ENCODE measurements at regions not wholly inside any gene's neighbourhood (a gene's known extent, or its start where the extent isn't known, plus 50 kb on each side); places are given as distances from the start of the nearest gene placed in this dataset.
"Not testable (repeated sequence)": the region's sequence is repeated elsewhere in the genome, so short reads cannot be mapped to it uniquely, and the experiment has no call there.

DNA sequence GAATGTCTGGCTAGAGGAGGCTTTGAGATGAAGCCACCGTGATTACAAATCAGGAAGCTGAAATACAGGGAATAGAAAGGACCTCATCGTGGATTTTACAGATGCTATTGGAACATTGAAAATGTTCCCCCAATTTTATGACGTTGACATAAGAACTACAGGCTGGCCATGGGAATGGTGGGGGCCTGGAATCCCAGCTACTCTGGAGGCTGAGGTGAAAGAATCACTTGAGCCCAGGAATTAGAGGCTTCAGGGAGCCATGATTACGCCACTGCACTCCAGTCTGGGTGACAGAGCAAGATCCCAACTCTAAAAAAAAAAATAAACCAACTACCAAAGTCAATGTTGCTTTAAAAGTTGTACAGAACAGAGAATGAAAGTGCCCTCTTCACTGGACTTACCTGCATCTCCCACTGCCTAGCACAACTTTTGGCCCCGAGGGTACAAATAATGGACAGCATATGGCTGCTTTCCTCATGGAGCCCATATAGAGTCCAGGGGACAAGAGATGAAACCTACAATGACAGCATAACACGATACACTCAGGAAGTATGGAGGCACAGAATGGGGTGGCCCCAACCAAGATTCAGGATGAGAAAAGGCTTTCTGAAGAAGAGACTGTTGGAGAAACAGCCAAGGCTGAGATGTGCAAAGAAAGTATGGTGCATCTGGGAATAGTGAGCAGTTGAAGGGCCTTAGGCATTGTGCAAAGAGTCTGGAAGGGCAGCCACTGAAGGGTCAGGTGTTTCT lies 254.8 kb downstream of the MYCN start:
- DNase-seq = no peak

DNA sequence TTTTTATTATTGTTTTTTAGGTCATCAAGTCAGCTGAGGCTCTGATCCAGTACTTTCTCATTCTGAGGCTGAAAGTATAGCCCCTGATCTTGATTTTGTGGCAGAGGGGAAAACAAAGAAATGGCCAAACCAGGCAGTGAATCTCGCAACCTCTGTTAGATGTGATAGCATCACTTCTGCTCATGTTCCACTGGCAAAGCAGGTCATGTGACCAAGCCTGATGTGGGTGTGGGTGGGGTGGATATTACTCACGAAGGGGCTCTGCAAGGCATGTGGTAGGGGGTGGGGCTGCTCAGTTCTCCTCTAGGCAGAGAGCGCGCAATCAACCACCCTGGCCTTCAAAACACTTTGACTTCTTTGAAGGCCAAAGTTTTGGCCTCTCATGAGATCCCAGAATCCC lies 254.2 kb downstream of the MYCN start:
- no peak for DNase-seq

DNA sequence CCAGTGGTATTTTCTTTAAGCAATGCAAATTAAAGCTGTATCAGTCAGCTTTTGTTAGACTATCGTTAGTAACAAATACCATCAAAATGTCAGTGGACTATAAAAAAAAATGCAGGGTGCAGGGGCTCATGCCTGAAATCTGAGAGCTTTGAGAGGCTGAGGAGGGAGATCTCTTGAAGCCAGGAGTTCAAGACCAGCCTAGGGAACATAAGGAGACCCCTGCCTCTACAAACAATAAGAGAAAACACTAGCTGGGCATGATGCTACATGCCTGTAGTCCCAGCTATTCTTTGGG lies 253.7 kb downstream of the MYCN start:
- DNase-seq = no peak

DNA sequence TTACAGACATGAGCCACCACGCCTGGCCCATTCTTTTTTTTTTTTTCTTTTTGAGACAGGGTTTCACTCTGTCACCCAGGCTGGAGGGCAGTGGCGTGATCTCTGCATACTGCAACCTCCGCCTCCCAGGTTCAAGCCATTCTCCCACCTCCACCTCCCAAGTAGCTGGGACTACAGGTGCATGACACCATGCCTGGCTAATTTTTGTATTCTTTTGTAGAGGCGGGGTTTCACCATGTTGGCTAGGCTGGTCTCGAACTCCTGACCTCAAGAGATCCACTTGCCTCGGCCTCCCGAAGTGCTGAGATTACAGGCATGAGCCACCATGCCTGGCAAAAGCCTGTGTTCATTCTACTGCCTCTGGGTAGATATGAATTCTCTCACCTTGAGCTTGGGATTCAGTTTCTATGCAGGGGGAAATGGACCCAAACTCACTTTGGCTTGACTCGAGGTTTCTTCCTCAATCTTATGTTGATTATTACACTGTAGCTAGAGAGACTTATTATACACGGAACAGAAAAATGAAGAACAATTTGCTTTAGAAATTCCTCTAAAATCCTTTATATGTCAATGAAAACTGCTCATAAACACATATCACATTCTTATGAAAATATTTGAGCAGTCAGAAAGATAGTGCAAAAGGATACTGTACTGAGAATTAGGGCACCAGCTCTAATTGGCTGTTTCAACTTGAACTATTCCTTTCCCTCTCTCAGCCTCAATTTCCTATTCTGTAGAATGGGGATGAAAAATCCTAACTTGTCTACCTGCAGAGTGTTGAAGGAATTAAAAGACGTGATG lies 252.3 kb downstream of the MYCN start:
- no peak for DNase-seq

DNA sequence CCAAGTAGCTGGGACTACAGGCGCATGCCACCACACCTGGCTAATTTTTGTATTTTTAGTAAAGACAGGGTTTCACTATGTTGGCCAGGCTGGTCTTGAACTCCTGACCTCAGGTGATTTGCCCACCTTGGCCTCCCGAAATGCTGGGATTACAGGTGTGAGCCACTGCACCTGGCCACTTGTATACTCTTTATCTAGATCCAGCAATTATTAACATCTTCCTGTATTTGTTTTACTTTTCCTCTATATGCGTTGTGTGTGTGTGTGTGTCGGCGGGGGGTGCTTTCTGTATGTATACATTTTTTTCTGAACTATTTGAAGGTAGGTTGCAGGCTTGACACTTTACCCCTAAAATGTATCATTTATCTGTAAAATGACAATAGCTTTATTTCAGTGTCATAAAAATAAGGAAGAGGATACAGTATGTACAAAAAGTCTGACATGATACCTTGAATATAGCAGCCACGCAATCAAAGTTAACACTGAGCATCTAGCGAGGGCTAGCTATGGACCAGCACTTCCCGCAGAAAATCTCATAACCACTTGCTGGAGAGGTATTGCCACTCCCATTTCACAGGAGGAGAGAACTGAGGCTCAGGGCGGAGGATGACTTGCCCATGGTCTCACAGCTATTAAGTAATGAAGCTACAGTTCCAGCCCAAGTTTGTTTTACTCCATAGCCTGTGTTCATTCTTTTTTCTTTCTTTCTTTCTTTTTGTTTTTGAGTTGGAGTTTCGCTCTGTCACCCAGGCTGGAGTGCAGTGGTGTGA lies 251.3 kb downstream of the MYCN start:
- no peak for DNase-seq

DNA sequence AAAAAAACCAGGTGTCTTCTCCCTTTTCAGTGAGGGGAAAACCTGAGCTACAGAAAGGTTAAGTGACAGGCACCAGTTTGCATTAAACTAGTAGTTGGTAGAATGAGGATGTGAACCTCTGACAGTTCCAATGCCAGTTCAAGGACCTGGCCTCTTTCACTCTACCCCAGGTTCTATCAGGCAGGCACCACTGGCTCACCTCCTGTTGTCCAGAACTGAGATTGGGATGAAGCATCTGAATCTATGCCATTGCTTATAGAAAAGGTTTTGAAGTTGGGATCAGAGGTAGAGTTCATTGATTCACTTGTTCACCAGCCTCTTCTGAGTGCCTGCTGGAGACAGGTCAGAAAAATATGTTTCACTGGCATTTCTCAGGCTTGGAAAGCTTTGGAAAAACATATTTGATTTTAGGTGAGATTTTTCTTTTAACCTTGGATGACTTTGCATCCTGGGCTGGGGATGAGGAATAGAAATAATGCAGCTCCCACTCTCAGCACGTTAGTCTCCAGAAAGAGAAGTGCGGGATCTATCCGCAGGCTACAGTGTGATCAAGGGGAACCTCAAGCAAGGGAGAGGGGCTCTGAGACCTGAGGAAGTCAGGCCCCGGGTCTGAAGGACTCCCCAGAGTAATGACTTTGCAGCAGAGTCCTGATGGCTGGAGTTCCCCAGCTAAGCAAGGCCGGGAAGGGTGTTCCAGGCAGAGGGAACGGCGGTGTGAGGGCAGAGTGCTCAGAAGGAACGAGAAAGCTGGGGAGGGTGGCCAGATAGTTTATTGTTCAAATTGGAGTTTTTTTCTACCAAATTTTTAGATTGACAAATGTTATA lies 250.3 kb downstream of the MYCN start:
- no peak for DNase-seq

DNA sequence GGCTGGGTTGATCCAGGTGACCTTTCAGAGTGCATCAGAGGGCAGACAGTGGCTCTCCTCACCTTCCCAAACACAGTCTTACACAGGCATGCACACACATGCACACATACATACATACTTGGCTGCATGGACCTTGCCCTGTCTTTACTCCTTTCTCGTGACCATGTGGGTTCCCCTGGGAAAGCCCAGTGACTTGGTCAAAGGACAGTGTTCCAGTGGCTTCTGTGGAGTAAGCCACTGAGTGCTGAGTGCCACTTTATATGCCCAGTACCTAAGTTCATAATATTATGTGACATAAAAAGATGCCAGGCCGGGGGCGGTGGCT lies 249.4 kb downstream of the MYCN start:
- no peak for DNase-seq

DNA sequence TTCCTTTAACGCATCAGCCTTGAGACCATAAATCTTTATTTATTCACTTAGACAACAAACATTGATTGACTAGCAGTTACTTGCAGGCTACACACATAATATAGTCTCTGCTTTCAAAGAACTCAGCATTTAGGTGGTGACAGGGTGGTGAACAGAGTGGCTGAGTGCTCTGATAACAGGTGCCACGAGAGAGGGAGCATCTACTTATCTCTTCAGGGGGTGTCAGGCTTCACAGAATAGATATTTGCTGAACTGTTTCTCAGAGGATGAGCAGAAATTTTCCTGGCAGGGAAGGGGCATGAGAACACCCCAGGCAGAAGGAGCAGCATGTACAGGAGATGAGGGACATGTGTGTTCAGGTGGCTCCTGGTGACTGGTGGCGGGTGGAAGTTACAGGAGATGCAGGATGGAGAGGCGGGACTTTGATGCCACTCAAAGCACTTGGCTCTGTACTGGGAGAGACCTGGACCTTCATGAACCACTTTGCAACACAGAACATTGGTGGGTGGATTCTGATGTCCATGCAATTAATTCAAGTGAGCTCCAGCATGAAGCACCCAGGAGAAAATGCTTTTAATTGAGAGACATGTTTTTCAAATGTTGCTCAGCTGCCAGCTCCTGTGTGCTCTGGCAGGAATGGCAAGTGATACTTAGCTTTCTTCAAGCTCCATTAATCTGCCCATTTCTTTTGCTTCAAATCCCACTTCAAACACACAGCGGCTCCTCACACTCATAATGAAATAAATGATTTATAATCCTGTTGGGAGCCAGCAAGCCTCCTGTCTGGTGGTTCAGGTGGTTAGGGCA lies 248.9 kb downstream of the MYCN start:
- no peak for DNase-seq

DNA sequence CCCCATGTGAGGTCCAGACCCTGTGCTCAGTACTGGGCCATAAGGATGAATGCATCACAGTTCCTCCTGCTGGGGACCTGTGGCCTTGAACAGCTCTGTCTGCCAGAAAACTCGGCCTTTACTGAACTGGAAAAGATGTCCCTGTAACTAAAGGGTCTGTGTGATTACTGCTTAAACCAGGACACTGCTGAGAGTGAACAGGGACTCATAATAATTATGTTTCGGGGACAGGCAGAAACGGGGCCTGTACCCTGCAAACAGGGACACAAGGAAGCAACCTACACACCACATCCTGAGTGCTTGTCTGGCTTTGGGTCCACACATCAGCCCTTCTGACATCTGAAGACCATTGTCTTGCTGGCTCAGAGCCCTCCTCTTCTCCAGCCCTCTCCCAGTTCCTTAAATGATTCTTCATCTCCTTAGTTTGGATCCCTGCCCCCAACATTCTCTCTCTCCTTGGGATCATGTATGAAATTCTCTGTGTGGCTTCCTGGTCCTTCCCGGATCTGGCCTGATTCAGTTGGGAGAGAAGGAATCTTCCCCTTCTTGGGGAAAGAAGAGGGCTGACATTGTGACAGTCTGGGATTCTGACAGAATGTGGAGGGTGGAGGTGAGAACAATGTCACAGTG lies 248.0 kb downstream of the MYCN start:
- DNase-seq = no peak

DNA sequence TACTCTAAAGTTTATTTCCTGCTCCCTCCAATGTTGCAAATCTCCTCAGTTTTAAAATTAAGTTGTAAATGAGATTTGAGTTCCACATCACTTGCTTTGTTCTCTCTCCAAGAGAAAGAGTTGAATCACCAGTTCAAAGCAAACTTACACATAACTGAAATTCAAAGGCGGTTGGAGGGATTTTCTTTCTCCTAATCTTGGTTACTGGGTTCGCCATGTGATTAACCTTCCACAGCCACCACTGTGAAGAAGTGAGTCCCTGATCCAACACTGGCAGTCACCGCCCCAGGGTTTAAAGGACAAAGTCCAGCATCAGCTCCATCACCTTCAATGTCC lies 247.1 kb downstream of the MYCN start:
- DNase-seq = no peak

DNA sequence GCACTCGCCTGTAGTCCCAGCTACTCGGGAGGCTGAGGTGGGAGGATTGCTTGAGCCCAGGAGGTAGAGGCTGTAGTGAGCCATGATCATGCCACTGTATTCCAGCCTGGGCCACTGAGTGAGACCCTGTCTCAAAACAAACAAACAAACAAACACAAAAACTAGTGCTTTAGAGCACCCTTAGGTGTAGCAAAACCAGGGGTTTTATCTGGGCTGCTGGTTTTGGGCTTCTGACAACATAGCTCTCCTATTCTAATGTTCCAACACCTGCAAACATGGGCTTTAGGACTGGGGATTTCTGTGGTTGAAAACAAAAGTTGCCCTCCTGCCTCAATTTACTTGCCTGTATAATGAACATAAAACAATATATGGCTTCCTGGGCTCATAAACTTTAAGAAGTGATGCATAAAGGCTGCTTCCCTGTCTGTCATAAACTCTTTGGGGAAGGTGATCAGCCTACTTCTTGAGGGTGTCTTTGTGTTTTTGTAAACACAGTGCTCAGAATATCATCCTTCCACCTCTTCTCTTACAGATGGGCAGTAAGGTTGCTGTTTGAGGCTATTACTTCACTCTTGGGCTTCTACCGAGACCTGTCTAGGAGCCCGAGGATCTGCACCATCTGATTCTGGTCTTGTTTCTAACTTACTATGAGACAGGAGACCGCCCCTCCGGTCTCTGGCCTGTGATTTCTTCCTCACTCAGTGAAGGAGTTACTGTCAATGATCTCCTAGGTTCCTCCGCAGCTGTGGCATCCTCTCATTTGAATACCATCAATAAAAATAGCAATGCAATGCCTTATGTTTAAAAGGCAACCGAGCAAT lies 246.5 kb downstream of the MYCN start:
- DNase-seq = no peak

DNA sequence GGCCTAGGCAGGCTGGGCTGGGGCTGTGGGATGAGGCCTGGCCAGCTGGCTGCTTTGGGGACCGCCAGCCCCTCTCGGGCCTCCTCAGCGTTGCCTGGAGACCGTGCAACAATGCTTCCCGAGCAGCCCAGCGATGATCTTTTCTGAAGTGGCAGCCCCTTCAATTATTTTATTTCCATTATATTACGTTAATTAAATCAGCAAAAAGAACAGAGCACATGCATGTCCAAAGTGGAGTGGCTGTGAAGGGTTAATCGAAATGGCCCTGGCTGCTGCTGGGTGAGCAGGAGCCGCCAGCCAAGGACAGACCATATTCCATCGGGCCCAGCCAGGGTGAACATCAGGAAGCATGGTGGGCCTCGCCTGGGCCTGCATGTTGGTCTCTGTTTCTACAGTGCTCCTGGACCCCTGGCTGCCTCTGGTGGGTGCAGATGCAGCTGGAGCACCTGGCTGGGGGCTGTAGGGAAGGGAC lies 245.5 kb downstream of the MYCN start:
- no peak for DNase-seq

DNA sequence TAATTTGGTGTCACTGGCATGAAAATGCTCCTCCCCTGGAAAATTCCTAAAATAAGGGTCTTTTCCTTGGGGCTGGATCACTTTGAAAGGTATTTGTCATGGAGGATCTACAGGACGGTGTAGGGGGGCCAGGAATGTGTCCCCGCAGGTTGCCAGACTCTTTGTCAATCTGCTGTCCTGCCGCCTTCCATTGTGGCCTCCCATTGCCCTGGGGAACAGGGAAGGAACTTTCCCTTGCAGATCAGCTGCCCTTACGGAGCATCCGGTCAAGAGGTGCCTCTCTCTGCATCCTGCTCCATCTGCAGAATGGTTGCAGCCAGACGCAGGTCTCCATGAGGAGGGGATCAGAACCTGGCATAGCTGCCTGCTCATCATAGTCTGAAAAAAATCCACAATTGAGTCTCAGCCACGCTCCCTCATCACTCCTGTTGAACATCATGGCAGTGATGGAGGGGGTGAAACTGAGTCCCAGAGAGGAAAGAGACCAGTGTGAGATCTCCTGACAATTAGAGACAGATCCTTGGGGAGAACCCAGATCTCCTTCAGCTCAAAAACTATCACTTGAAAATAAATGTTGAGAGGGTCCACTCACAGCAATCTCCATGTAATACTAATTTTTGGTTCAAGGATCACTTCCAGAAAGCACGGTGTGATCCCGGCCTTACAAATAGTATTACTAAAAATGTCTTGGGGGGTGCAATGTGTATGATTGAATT lies 244.8 kb downstream of the MYCN start:
- no peak for DNase-seq

DNA sequence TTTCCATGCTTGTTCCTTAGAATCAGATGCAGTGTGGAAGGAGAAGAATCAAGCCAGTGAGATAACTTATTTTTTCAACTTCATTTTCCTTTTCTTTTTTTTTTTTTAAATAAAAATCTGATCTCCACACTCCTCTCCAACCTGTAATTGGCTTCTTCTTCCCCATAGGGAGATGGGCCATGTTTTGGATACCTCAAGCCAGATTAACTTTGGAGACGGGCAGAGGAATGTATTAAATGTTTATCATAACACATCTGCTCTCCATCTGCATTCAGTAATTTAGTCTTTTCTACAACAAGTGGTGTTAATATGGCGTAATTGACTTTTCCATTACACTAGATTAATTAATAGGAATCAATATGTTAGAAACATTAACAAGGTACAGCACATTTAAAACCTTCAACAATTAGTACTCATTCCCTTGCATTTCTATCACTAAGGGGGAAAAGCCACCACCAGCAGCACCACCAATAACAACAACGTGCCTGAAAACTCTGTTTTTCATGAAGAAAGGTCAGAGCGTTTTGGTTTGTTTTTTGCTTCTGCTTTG lies 244.1 kb downstream of the MYCN start:
- DNase-seq = no peak

DNA sequence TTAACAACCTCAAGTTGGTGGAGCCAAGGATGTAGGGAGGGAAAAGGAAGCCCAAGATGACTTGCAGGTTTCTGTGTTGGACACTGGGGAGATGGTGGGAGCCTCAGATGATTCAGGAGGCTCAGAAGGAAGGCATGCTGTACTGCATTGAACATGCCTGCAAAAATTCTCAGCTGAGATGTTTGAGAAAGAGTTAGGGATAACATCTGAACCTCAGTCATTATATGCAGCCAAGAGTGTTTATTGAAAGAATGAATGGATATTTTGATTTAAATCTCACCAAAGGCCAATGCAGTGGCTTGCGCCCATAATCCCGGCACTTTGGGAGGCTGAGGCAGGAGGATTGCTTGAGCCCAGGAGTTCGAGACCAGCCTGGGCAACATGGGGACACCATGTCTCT lies 243.0 kb downstream of the MYCN start:
- no peak for DNase-seq

DNA sequence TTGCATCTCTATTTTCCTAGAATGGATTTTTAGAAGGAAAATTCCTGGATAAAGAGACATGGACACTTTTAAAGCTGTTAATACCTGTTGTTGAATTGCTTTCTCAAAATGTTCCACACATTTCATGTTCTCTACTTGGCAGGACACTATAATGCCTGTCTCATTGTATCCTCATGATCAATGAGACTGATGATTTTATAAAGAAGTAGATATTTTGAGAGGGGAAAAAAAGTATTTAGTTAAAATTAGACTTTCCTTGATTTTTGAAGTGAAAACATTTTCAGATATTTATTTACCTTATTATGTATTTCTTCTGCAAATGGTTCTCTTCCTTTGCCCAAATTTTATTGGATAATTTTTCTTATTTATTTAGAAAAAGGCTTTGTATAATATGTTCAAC lies 242.5 kb downstream of the MYCN start:
- DNase-seq = no peak

DNA sequence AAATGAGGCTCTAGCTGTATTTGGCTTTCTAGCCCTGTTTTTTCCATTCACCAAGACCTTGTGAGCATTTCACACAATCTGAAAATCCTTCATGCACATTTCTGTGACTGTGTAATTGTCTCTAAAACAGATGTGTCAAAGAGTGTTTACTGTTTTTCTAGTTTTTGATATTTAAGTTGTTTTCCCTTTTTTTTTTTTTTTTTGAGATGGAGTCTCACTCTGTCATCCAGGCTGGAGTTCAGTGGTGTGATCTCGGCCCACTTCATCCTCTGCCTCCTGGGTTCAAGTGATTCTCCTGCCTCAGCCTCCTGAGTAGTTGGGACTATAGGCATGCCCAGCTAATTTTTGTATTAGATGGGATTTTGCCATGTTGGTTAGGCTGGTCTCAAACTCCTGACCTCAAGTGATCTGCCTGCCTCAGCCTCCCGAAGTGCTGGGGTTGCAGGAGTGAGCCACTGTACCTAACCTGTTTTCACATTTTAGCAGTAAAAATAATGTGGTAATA lies 242.0 kb downstream of the MYCN start:
- not testable (repeated sequence) for DNase-seq

DNA sequence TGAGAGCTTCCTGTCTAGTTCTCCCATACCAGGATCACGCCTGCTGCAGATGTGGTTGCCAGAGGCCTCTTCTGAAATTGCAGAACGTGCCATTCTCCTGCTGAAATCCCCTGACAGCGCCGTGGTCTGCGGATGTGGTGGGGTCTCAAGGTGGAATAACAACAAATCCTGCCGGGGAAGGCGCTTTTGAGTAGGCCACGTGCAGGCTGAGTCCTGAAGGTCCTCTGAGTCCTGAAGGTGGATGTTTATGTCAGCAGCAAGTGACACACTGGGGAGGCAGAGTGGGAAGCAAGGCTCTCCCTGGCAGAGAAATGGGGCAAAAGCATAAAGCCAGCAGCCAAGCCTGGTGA lies 241.4 kb downstream of the MYCN start:
- no peak for DNase-seq

DNA sequence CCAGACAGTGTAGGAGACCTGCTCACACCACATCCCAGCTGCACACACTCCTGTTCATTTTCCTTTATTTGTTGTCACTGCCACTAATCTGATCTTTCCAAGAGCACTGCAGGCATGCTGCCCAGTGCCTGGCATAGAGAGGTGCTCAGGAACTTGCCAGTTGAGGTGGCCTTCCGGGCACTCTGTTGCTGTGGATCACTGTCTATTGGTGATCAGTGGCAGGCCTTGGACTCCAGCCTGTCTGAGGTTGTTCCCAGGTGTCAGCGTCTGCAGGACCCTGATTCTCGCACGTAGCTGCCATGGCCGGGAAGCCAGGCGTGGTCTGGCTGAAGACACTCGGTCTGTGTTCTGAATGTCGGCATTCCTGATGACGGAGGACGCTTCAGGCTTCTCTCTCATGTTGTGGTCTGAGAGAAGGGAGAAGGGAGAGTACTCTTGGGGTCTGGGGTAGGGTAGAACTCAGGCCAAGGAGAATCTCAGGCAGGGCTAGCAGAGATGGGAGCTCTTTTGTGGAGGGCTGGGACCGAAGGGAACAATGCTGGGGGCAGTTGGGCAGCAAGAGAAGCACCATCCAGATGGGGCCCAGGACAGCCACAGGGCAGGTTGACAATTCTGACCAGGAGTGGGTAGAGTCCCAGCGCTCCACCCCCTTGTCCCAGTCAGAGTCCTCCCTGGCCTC lies 240.9 kb downstream of the MYCN start:
- DNase-seq = no peak
